Neural progenitor cell (in vitro differentiated cells): ENCODE measurements at regions not wholly inside any gene's neighbourhood (a gene's known extent, or its start where the extent isn't known, plus 50 kb on each side); places are given as distances from the start of the nearest gene placed in this dataset.

ENCODE experiments used
- DNase-seq: peaks from one replicate; pipeline ENCODE4 v3.0.0-alpha.2; 2016; ENCODE audit warnings: low spot score
- H2AFZ ChIP-seq: fragments of 200-600 bp; sonication (generic); replicated peaks from 2 replicates; pipeline ENCODE4 v1.6.1; 2016; ENCODE audit warnings: antibody characterized with exemption
- H3F3A ChIP-seq: fragments of 200-600 bp; sonication (generic); 2 replicates; pipeline ENCODE4 v1.6.1; 2016; ENCODE audit warnings: antibody characterized with exemption, low read depth
- H3K27ac ChIP-seq: fragments of 200-600 bp; sonication (generic); 2 replicates; pipeline ENCODE4 v1.5.1; 2016; ENCODE audit warnings: mild to moderate bottlenecking
- H3K27me3 ChIP-seq: fragments of 200-600 bp; sonication (generic); 2 replicates; pipeline ENCODE4 v1.6.1; 2016; ENCODE audit warnings: mild to moderate bottlenecking, moderate library complexity
- H3K36me3 ChIP-seq: fragments of 200-600 bp; sonication (generic); 2 replicates; pipeline ENCODE4 v1.5.1; 2016
- H3K4me1 ChIP-seq: fragments of 200-600 bp; sonication (generic); 2 replicates; pipeline ENCODE4 v1.6.1; 2016; ENCODE audit warnings: mixed run types
- H3K4me2 ChIP-seq: fragments of 200-600 bp; sonication (generic); 2 replicates; pipeline ENCODE4 v1.6.1; 2016
- H3K4me3 ChIP-seq: fragments of 200-600 bp; sonication (generic); 2 replicates; pipeline ENCODE4 v1.5.1; 2016
- H3K79me2 ChIP-seq: fragments of 200-600 bp; sonication (generic); 2 replicates; pipeline ENCODE4 v1.6.1; 2016; ENCODE audit warnings: low read depth
- H3K9ac ChIP-seq: fragments of 200-600 bp; sonication (generic); 2 replicates; pipeline ENCODE4 v1.6.1; 2016
- H3K9me3 ChIP-seq: fragments of 200-600 bp; sonication (generic); 2 replicates; pipeline ENCODE4 v1.5.1; 2016; ENCODE audit warnings: low read depth
- H4K20me1 ChIP-seq: fragments of 200-600 bp; sonication (generic); 2 replicates; pipeline ENCODE4 v1.6.1; 2016; ENCODE audit warnings: low read depth
- H3K27ac Mint-ChIP-seq: 3 replicates; pipeline ENCODE4 v1.8.0; 2021; ENCODE audit warnings: mixed read lengths
- H3K27me3 Mint-ChIP-seq: 2 replicates; pipeline ENCODE4 v1.8.0; 2022; ENCODE audit warnings: low read depth, mild to moderate bottlenecking, inconsistent platforms, moderate library complexity, mixed read lengths; ENCODE audit not compliant: insufficient read depth
- H3K36me3 Mint-ChIP-seq: 3 replicates; pipeline ENCODE4 v1.8.0; 2021; ENCODE audit warnings: mixed read lengths
- H3K4me1 Mint-ChIP-seq: 3 replicates; pipeline ENCODE4 v1.8.0; 2021; ENCODE audit warnings: mixed read lengths
- H3K4me3 Mint-ChIP-seq: 3 replicates; pipeline ENCODE4 v1.8.0; 2021; ENCODE audit warnings: mild to moderate bottlenecking, moderate library complexity, mixed read lengths
- H3K9me3 Mint-ChIP-seq: 3 replicates; pipeline ENCODE4 v1.8.0; 2020; ENCODE audit warnings: mixed read lengths
- EZH2 ChIP-seq: fragments of 200-600 bp; sonication (generic); IDR thresholded peaks from 2 replicates; pipeline ENCODE4 v1.6.1; 2017; ENCODE audit warnings: antibody characterized with exemption, mild to moderate bottlenecking, moderate library complexity
- EZH2phosphoT487 ChIP-seq: fragments of 200-600 bp; sonication (generic); IDR thresholded peaks from 2 replicates; pipeline ENCODE4 v1.6.1; 2017; ENCODE audit warnings: antibody characterized with exemption
- TF ChIP-seq, protein P1 (sequence below): fragments of 200-600 bp; sonication (generic); IDR thresholded peaks from 2 replicates; pipeline ENCODE4 v1.5.1; 2017; ENCODE audit warnings: antibody characterized with exemption, mild to moderate bottlenecking

DNA sequence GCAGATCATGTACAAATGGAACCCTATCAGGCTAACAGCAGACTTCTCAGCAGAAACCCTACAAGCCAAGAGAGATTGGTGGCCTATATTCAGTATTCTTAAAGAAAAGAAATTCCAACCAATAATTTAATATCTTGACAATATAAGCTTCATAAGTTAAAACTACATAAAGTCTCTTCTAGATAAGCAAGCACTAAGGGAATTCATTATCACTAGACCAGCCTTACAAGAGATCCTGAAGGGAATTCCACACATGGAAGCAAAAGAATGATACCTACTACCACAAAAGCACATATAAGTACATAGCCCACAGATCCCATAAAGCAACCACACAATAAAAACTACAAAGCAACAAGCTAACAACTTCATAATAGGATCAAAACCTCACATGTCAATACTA, 60.4 kb upstream of the SCAF11 start:
- Mint-ChIP-seq H3K27me3 (no peaks in the 10 kb centered on the region), H3K36me3 (peaks cover 2% of the 10 kb centered on the region), H3K9me3 (peaks cover 48% of the 10 kb centered on the region), H3K4me1 (no peaks in the 10 kb centered on the region), H3K27ac (no peak overlapping the region), H3K4me3 (no peak overlapping the region)
- H3K4me1 ChIP-seq: no peaks in the 10 kb centered on the region
- H3K9ac ChIP-seq: no peak overlapping the region
- H3K27ac ChIP-seq: no peak overlapping the region
- H3K4me3 ChIP-seq: no peak overlapping the region
- no peak overlapping the region for H3K4me2 ChIP-seq
- H3K79me2 ChIP-seq: no peaks in the 10 kb centered on the region
- H3K36me3 ChIP-seq: no peaks in the 10 kb centered on the region
- H3F3A ChIP-seq: no peaks in the 10 kb centered on the region
- H3K9me3 ChIP-seq: peaks cover 8% of the 10 kb centered on the region
- H3K27me3 ChIP-seq: no peaks in the 10 kb centered on the region
- no peaks in the 10 kb centered on the region for H4K20me1 ChIP-seq
- DNase-seq: no peak
- no peak overlapping the region for H2AFZ ChIP-seq
- TF ChIP-seq EZH2phosphoT487: no peak
- no peak for TF ChIP-seq EZH2
- TF ChIP-seq, protein P1, sequence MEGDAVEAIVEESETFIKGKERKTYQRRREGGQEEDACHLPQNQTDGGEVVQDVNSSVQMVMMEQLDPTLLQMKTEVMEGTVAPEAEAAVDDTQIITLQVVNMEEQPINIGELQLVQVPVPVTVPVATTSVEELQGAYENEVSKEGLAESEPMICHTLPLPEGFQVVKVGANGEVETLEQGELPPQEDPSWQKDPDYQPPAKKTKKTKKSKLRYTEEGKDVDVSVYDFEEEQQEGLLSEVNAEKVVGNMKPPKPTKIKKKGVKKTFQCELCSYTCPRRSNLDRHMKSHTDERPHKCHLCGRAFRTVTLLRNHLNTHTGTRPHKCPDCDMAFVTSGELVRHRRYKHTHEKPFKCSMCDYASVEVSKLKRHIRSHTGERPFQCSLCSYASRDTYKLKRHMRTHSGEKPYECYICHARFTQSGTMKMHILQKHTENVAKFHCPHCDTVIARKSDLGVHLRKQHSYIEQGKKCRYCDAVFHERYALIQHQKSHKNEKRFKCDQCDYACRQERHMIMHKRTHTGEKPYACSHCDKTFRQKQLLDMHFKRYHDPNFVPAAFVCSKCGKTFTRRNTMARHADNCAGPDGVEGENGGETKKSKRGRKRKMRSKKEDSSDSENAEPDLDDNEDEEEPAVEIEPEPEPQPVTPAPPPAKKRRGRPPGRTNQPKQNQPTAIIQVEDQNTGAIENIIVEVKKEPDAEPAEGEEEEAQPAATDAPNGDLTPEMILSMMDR: no peak

DNA sequence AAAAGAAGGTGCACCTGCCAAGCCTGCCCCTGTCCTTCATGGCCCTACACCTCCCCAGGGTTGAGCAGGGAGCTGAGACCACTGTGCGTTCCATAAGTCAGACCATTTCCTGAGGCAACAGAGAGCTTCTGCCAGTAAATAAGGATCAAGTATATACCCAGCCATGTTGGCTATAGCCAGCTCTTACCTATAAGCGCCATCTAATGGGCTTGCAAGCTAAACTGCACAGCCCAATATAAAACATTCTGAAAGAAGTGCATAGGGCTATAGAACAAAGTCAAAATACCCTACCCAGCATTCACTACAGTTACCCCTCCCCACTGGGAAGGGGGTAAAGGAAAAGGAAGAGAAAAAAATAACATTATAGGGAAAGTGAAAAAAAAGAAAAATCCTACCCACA, 59.3 kb upstream of the SCAF11 start:
- Histone ChIP-seq H3K9me3 (peaks cover 8% of the 10 kb centered on the region), H3F3A (no peaks in the 10 kb centered on the region), H3K36me3 (no peaks in the 10 kb centered on the region), H3K4me3 (no peak overlapping the region), H3K79me2 (no peaks in the 10 kb centered on the region), H3K4me1 (no peaks in the 10 kb centered on the region), H3K9ac (no peak overlapping the region), H3K4me2 (no peak overlapping the region), H2AFZ (no peak overlapping the region), H3K27me3 (no peaks in the 10 kb centered on the region), H4K20me1 (no peaks in the 10 kb centered on the region), H3K27ac (no peak overlapping the region)
- Mint-ChIP-seq H3K27ac (no peak overlapping the region), H3K27me3 (no peaks in the 10 kb centered on the region), H3K36me3 (peaks cover 2% of the 10 kb centered on the region), H3K9me3 (peaks cover 45% of the 10 kb centered on the region), H3K4me1 (no peaks in the 10 kb centered on the region), H3K4me3 (no peak overlapping the region)
- DNase-seq: no peak
- TF ChIP-seq, protein P1: peak; percentile 20
- no peak for TF ChIP-seq EZH2phosphoT487

DNA sequence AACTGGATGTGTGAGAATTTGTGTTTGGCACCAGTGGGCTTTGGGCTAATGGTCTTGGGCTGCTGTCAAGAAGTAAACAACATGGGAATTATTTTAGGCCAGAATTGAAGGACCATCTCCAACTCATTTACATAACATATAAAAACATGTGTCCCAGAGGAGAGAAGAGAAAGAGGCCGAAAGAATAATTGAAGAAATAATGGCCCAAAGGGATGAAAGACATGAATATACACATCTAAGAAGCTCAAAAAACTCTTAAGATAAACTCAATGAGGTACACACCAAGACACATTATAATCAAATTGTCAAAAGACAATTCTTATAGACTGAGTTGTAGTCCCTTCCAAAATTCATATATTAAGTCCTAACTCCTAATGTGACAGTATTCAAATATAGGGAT, 56.1 kb upstream of the SCAF11 start:
- H3F3A ChIP-seq: no peaks in the 10 kb centered on the region
- no peaks in the 10 kb centered on the region for H3K4me1 ChIP-seq
- no peak for DNase-seq
- no peak overlapping the region for H3K4me2 ChIP-seq
- no peaks in the 10 kb centered on the region for H4K20me1 ChIP-seq
- no peak overlapping the region for H3K27ac ChIP-seq
- no peak overlapping the region for H3K9ac ChIP-seq
- Mint-ChIP-seq H3K27ac (no peak overlapping the region), H3K4me1 (no peaks in the 10 kb centered on the region), H3K4me3 (no peak overlapping the region), H3K9me3 (peaks cover 39% of the 10 kb centered on the region), H3K27me3 (peaks cover 2% of the 10 kb centered on the region), H3K36me3 (peaks cover 2% of the 10 kb centered on the region)
- H3K27me3 ChIP-seq: no peaks in the 10 kb centered on the region
- TF ChIP-seq EZH2: no peak
- TF ChIP-seq, protein P1: no peak
- no peak for TF ChIP-seq EZH2phosphoT487
- H3K4me3 ChIP-seq: no peak overlapping the region
- peaks cover 8% of the 10 kb centered on the region for H3K9me3 ChIP-seq
- H3K36me3 ChIP-seq: no peaks in the 10 kb centered on the region
- H3K79me2 ChIP-seq: no peaks in the 10 kb centered on the region
- no peak overlapping the region for H2AFZ ChIP-seq
